Stimulated activated CD8-positive, alpha-beta memory T cell treated with anti-CD3 and anti-CD28 coated beads, Interleukin-7, amount 100 ng/mL, for 4 hours (primary cell): ENCODE measurements at regions not wholly inside any gene's neighbourhood (a gene's known extent, or its start where the extent isn't known, plus 50 kb on each side); places are given as distances from the start of the nearest gene placed in this dataset.

Source experiments
- DNase-seq, 2 donors: peaks; one replicate each; pipeline ENCODE4 v3.0.0-alpha.2; 2020; ENCODE audit warnings: low read depth in 2 of 2

GRCh38 chr22:48106215-48106614, 1343.8 kb downstream of the TBC1D22A start:
- DNase-seq, result no peak

DNA sequence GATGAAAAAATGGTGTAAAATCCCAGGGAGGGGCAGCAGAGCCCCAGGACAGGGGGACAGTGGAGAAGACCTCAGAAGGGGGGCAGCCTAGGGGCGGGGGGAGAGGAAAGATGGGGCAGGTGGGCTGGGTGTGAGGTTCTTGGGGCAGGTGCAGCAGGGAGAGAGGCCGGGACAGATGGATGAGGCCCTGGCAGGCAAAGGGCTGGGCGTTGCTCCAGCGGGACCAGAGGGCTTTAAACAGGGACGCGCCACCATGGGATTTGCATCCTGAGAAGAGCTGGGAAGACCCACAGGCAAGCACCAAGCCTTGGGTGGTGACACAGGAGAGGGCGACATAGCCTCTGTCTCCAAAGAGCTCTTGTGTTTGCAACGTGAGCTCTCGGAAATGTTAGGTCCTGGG, 1342.8 kb downstream of the TBC1D22A start:
- no peak for DNase-seq

GRCh38 chr22:48104766-48105165, 1342.3 kb downstream of the TBC1D22A start:
- DNase-seq, result no peak

GRCh38 chr22:48104102-48104738, 1341.8 kb downstream of the TBC1D22A start:
- no peak for DNase-seq

GRCh38 chr22:48103126-48103875, 1340.9 kb downstream of the TBC1D22A start:
- no peak for DNase-seq

GRCh38 chr22:48102581-48102980, 1340.1 kb downstream of the TBC1D22A start:
- DNase-seq, result no peak

DNA sequence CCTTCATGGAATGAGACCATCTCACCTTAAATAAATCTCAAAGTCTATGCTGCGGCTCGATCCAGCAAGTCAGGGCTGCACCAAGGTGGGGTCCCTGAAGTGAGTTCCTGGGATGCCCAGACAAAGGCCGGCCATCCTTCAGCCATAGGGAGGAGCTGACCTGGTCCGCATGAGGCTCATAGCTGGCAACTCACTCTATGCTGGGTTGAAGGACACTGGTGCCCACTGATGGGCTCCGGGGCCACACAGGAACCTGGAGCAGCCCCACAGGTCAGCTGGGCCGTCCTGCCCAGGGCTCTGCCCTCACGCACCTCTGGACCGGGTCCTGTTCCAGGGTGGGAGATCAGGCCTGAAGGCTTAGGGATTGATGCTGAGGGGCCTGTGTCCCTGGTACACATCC, 1339.3 kb downstream of the TBC1D22A start:
- DNase-seq, result no peak

DNA sequence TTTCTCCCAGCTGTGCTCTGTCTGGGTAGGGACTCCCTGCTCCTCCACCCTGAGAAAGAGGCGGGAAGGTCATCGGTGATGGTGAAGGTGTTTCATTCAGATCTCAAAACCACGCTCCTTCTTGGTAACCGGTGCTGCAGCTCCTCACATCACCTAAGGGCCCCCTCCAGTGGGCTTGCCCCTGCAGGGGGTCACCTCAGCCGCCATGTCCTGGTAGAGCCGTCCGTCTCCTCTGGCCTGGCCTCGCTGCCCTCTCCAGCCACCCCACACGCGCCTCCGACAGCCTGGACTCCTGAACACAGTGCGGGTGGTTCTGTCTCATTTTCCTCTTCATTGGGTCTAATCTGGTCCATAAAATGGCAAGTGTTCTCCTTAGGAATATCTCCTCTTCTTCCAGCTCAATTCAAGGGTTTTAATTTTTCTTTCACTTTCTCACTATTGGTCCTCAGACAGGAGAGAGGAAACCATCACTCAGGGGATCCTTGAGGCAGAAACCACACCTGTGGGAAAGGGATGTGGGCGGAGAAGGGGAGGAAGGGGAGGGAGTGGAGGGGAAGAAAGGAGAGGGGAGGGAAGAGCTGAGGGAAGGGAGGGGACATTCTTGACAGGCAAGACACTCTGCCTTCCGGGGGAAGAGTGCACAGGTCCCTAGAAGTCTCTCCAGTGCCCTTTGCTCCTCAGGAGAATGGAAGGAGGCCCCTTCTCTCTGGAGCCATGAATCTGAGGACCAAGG, 1338.4 kb downstream of the TBC1D22A start:
- DNase-seq, result no peak

DNA sequence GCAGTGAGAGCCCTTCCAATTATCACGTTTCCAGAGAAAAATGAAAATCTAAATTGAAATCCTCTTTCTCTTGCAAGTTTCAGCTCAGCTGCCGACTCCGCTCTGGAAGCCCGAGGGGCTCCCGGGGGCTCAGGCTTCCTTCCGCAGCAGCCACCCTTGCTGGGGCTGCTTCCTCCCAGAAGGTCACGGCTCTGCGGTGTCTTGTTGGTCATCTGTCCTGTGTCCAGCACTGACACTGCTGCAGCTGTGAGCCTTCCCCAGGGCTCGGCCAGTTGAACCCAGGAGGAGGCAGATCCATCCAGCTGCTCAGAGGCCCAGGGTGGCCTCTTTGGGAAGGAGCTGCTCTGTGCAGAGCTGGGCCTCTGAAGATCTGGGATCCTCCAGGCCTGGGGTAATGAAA, 1337.2 kb downstream of the TBC1D22A start:
- DNase-seq, result no peak

DNA sequence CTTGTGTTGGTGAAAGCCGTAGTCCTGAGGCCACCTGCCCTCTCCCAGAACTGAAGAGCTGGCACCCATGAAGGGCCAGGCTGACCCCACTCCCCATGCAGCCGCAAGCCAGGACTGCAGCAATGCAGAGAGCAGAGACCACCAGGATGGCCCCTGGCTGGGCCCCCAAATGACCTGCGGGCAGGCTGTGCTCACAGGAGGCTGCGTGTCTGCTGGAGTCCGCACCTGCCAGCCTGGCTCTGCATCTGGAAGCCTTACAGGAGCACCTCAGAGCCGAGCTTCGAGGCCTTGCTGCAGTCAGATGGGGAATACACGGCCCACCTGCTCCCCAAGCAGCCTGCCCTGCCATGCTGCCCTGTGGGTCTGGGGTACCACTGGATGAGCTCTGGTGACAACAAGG, 1336.8 kb downstream of the TBC1D22A start:
- no peak for DNase-seq

DNA sequence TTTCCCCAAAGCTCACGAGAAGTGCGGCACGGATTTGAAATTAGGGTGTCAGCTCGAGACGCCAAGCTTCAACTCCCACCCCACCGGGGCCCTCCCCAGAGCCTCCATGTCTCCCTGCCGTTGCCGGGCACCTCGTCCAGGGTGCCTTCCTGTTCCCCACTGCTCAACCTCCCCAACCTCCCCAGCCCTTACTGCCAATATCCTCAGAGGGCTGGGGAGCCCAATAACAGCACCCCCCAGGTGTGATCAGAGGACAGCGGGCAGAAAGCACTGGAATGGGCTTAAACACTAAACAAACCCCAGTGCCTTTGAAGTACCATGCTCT, 1336.4 kb downstream of the TBC1D22A start:
- DNase-seq, result no peak

- peak in 1 of 2 donors; percentile 8 for DNase-seq
Measured at GRCh38 chr22:48098243-48098920, 1335.9 kb downstream of the TBC1D22A start.

GRCh38 chr22:48097723-48098122, 1335.3 kb downstream of the TBC1D22A start:
- no peak for DNase-seq

DNA sequence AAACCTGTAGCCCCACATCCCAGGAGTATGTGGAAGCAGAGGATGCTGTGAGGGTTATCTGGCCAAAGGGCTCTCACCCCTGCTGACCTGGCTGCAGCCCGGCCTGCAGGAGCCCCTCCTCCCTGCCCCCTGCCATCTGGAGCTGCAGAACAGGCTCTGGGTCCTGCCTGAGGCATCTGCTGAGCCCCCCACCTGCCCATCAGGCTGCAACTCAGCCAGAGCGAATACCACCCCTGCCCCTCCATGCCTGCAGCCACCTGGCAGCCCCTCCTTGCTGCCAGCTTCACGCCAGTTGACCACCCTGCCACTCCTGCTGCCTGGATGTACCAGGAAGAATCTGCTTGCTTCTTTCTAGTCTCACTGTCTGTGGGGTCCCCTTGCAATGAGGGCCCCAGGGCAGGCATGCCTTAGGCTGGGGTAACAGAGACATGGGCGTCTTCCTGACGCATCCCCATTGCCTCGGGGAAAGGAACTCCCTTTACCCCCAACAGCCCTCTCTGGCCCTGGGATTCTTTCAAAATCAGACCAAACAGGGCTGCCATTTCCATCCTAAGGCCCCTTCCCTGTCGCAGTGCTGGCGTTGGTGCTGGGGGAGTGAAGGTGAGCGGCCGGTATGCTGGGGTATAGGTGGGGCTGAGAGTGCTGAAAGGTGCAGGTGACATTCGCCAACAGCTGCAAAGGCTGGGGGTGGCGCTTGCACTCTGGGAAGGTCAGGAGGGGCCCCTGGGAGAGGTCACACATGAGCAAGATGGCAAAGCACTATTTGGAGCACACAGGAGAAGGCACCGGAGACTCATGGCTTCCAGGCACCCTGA, 1334.6 kb downstream of the TBC1D22A start:
- DNase-seq, result no peak

GRCh38 chr22:48096411-48096810, 1334.0 kb downstream of the TBC1D22A start:
- no peak for DNase-seq

DNA sequence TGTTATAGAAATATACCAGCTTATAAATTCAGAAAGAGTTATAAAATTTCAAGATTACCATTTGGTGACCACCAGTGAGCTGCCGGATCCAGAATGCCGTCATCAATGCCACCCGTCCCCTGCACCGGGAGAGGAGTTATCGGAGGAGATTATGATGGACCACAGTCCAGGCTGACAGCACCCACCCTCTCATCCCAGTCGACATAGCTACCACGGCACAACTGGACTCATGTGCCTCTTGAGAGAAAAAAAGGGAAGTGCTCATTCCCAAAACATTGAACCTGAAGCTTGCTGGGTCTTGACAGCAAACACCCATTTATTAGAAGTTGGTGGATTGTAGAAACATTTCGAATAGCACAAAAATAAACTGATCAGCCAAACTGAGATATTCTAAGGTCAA, 1331.5 kb downstream of the TBC1D22A start:
- no peak for DNase-seq

DNA sequence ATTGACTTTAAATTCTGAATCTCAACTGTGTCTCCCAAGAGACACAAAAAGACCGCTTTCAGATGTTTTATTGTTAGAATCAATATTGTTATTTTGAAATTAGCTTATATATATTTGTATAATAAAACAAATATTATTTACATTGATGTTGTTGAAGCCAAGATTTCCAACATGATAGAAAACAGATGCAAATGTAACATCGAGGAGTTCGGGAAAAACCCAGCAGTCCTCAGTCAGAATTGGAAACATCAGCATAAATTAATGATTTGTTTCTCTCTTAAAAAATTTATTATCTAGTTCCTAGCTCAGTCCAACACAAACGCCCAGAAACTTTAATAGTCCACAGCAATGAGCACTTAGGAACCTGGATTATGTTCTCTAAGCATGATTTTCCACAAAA, 1330.4 kb downstream of the TBC1D22A start:
- no peak for DNase-seq

DNA sequence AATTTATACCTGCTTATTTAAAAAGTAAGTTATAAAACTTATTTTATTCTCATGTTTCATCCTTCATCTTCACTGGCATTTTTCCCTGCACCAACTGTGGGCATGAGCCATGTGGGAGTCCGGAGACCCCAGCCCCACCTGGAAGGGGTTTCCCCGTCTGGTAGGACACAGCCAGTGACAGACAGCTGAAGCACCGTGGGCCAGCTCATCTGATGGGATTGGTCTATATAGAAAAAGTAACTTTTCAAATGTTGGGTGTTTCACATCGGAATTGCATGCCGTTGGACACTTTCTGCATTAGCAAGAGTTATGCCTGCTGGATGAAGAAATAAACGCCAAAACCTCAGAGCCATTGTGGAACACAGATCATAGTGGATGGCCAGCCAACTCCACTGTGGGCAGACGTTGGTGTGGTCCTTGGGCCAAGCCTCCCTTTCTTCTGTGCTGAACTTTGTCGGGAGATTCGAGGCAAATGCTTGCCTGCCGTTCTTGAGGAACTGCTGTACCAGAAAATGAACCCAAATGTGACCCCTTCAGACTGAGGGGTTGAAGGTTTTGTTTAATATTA, 1329.3 kb downstream of the TBC1D22A start:
- DNase-seq, result no peak

DNA sequence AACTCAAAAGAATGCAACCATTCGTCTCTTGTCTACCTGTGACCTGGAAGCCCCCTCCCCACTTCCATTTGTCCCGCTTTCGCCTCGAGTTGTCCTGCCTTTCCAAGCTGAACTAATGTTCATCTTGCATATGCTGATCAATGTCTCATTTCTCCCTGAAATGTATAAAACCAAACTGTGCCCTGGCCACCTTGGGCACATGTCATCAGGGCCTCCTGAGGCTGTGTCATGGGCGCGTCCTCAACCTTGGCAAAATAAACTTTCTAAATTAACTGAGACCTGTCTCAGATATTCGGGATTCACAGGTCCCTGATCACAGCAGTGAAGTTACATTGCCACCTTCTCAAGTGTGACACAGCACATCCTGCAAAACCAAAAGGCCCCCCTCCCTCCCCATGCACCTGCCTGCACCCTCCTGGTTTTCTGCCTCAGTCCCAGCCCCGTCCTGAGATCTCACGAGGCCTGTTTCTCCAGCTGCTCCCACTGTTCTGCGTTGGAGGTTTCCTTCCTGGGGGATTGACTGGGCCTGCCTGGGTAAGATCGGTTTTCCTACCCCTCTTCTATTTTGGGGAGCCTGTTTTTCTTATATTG, 1328.7 kb downstream of the TBC1D22A start:
- no peak for DNase-seq

GRCh38 chr22:48090332-48090672, 1327.9 kb downstream of the TBC1D22A start:
- no peak for DNase-seq
